OCI-LY3 (cell line): ENCODE measurements at regions not wholly inside any gene's neighbourhood (a gene's known extent, or its start where the extent isn't known, plus 50 kb on each side); places are given as distances from the start of the nearest gene placed in this dataset.

Experiments used
- H2AFZ ChIP-seq: fragments of 200-600, 300-600 bp; shearing (Covaris generic); 2 replicates; pipeline ENCODE4 v1.6.0; 2014; ENCODE audit warnings: antibody characterized with exemption, low read depth, low read length
- H3K27ac ChIP-seq: fragments of 200-600, 300-600 bp; sonication (generic); 2 replicates; pipeline ENCODE4 v1.5.1; 2014; ENCODE audit warnings: mild to moderate bottlenecking, low read length, moderate library complexity, mixed read lengths
- H3K27me3 ChIP-seq: fragments of 200-600, 300-600 bp; sonication (generic); 2 replicates; pipeline ENCODE4 v1.6.1; 2014; ENCODE audit warnings: low read depth, low read length, mixed read lengths
- H3K36me3 ChIP-seq: fragments of 200-600, 300-600 bp; sonication (generic); replicated peaks from 2 replicates; pipeline ENCODE3; 2014; ENCODE audit warnings: low read depth, low read length, mixed read lengths
- H3K4me1 ChIP-seq: fragments of 300-600, 200-600 bp; sonication (generic); 2 replicates; pipeline ENCODE4 v1.6.1; 2014; ENCODE audit warnings: low read length, mixed read lengths
- H3K4me2 ChIP-seq: fragments of 200-600, 300-600 bp; sonication (generic); 2 replicates; pipeline ENCODE4 v1.6.1; 2014; ENCODE audit warnings: low read length, mixed read lengths
- H3K4me3 ChIP-seq: fragments of 300-600, 200-600 bp; sonication (generic); 2 replicates; pipeline ENCODE4 v1.5.1; 2014; ENCODE audit warnings: antibody characterized with exemption, mild to moderate bottlenecking, low read length, moderate library complexity
- H3K79me2 ChIP-seq: fragments of 300-600, 200-600 bp; shearing (Covaris generic); 2 replicates; pipeline ENCODE4 v1.6.1; 2014; ENCODE audit warnings: mild to moderate bottlenecking, low read length, mixed read lengths
- H3K9ac ChIP-seq: fragments of 300-600, 200-600 bp; shearing (Covaris generic); 2 replicates; pipeline ENCODE4 v1.6.0; 2014; ENCODE audit warnings: mild to moderate bottlenecking, low read length, moderate library complexity
- H3K9me3 ChIP-seq: fragments of 200-600, 300-600 bp; shearing (Covaris generic); 2 replicates; pipeline ENCODE4 v1.6.1; 2014; ENCODE audit warnings: low read length, mixed read lengths; ENCODE audit not compliant: insufficient read depth
- H4K20me1 ChIP-seq: fragments of 200-600, 300-600 bp; sonication (generic); 2 replicates; pipeline ENCODE4 v1.6.1; 2016; ENCODE audit warnings: low read length, mixed read lengths; ENCODE audit not compliant: insufficient read depth
- CTCF ChIP-seq: fragments of 200-600, 300-600 bp; sonication (generic); IDR thresholded peaks from 2 replicates; pipeline ENCODE4 v1.5.1; 2014; ENCODE audit warnings: antibody characterized with exemption, low read length, low read depth
- EZH2phosphoT487 ChIP-seq: fragments of 200-600 bp; shearing (Covaris generic); IDR thresholded peaks from 2 replicates; pipeline ENCODE4 v1.6.1; 2018; ENCODE audit warnings: antibody characterized with exemption, mixed run types, low read depth

- Histone ChIP-seq H3K9ac (no peak overlapping the region), H3K4me3 (no peak overlapping the region), H3K9me3 (no peaks in the 10 kb centered on the region), H3K79me2 (no peaks in the 10 kb centered on the region), H3K27ac (no peak overlapping the region), H3K4me2 (no peak overlapping the region), H3K36me3 (no peaks in the 10 kb centered on the region), H4K20me1 (no peaks in the 10 kb centered on the region), H2AFZ (no peak overlapping the region), H3K27me3 (no peaks in the 10 kb centered on the region), H3K4me1 (no peaks in the 10 kb centered on the region)
- TF ChIP-seq EZH2phosphoT487 (no peak), CTCF (no peak)
Observed at GRCh38 chr12:86729739-86730138, 473.5 kb upstream of the MGAT4C start.

GRCh38 chr12:86727160-86727559 lies 471.0 kb upstream of the MGAT4C start:
- TF ChIP-seq CTCF (no peak), EZH2phosphoT487 (no peak)
- Histone ChIP-seq H3K9ac (no peak overlapping the region), H3K4me3 (no peak overlapping the region), H2AFZ (no peak overlapping the region), H3K36me3 (no peaks in the 10 kb centered on the region), H4K20me1 (no peaks in the 10 kb centered on the region), H3K27me3 (no peaks in the 10 kb centered on the region), H3K79me2 (no peaks in the 10 kb centered on the region), H3K4me1 (no peaks in the 10 kb centered on the region), H3K9me3 (no peaks in the 10 kb centered on the region), H3K27ac (no peak overlapping the region), H3K4me2 (no peak overlapping the region)

GRCh38 chr12:86724716-86725115 lies 468.5 kb upstream of the MGAT4C start:
- Histone ChIP-seq H2AFZ (no peak overlapping the region), H3K79me2 (no peaks in the 10 kb centered on the region), H3K4me1 (no peaks in the 10 kb centered on the region), H3K36me3 (no peaks in the 10 kb centered on the region), H3K9ac (no peak overlapping the region), H3K4me2 (no peak overlapping the region), H4K20me1 (no peaks in the 10 kb centered on the region), H3K27ac (no peak overlapping the region), H3K9me3 (no peaks in the 10 kb centered on the region), H3K27me3 (no peaks in the 10 kb centered on the region), H3K4me3 (no peak overlapping the region)
- no peak for TF ChIP-seq EZH2phosphoT487
- TF ChIP-seq CTCF = no peak

GRCh38 chr12:86723326-86723725 lies 467.1 kb upstream of the MGAT4C start:
- H3K79me2 ChIP-seq = no peaks in the 10 kb centered on the region
- no peaks in the 10 kb centered on the region for H4K20me1 ChIP-seq
- H3K4me1 ChIP-seq = no peaks in the 10 kb centered on the region
- H3K36me3 ChIP-seq = no peaks in the 10 kb centered on the region
- no peaks in the 10 kb centered on the region for H3K9me3 ChIP-seq
- H2AFZ ChIP-seq = peak overlapping the region; percentile 34; the same call in 1 of the 2 replicates
- H3K27ac ChIP-seq = no peak overlapping the region
- no peak for TF ChIP-seq EZH2phosphoT487
- TF ChIP-seq CTCF = 0 out of 2 replicates have a peak, but pooled peaks have one; percentile 19
- H3K27me3 ChIP-seq = no peaks in the 10 kb centered on the region
- no peak overlapping the region for H3K4me3 ChIP-seq
- H3K4me2 ChIP-seq = no peak overlapping the region
- H3K9ac ChIP-seq = no peak overlapping the region
